ENCODE measurements at regions not wholly inside any gene's neighbourhood (a gene's known extent, or its start where the extent isn't known, plus 50 kb on each side); places are given as distances from the start of the nearest gene placed in this dataset.
A peak's percentile ranks its signal among the peaks of the same experiment; 100 is the strongest.

DNA sequence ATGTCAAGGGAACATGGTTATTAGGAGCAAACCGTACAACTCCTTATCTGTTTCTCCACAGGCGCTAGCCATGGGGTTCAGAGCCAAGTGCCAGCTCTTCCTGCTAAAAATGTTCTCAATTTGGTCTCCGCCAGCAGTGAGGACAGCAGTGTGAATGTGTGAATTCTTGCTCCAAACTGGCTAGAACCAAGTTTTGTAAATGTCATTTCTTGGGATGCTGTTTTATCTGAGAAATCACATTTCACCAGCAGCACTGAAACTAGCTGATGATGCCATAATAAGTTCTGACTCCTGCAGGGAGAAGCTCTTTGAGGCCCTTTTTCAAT lies 140.6 kb upstream of the LGALSL start:
- Histone ChIP-seq H3K27ac (ENCODE audit: insufficient read depth in 1 of 2, low read depth in 1 of 2, low read length in 2 of 2, poor library complexity in 1 of 2, severe bottlenecking in 2 of 2) (no peak overlapping the region), H3K4me3 (ENCODE audit: control insufficient read depth in 1 of 7, extremely low read depth in 1 of 7, insufficient read depth in 4 of 7, low read depth in 2 of 7, low read length in 6 of 7) (no peak overlapping the region), H3K27me3 (replicated peaks in 2 of 5; ENCODE audit: control insufficient read depth in 4 of 5, insufficient read depth in 5 of 5, low read length in 4 of 5) (peaks cover 0 to 2% (median 0%) of the 10 kb centered on the region in 5 experiments), H3K4me1 (ENCODE audit: control extremely low read depth in 1 of 4, control insufficient read depth in 4 of 4, insufficient read depth in 4 of 4, low read length in 3 of 4) (no peaks in the 10 kb centered on the region), H3K36me3 (ENCODE audit: control insufficient read depth in 4 of 4, insufficient read depth in 4 of 4, low read length in 3 of 4) (no peaks in the 10 kb centered on the region), H3K9me3 (ENCODE audit: control extremely low read depth in 1 of 5, control insufficient read depth in 4 of 5, insufficient read depth in 2 of 5, low read depth in 1 of 5, low read length in 4 of 5) (no peaks in the 10 kb centered on the region)
- CTCF ChIA-PET: interaction anchor here (0.5 to 7.3 kb wide), 7 partner anchors 12 to 268 kb away, joined by 3 to 43 read pairs (median 4); no protein-coding TSS in a partner anchor
- POLR2A ChIA-PET: no interaction called here
- DNase-seq: peak in 2 of 3 donors; percentile 21 to 47
- 28% methylated on average over 3 of the region's 3 CpGs for WGBS (ENCODE audit: insufficient coverage)

DNA sequence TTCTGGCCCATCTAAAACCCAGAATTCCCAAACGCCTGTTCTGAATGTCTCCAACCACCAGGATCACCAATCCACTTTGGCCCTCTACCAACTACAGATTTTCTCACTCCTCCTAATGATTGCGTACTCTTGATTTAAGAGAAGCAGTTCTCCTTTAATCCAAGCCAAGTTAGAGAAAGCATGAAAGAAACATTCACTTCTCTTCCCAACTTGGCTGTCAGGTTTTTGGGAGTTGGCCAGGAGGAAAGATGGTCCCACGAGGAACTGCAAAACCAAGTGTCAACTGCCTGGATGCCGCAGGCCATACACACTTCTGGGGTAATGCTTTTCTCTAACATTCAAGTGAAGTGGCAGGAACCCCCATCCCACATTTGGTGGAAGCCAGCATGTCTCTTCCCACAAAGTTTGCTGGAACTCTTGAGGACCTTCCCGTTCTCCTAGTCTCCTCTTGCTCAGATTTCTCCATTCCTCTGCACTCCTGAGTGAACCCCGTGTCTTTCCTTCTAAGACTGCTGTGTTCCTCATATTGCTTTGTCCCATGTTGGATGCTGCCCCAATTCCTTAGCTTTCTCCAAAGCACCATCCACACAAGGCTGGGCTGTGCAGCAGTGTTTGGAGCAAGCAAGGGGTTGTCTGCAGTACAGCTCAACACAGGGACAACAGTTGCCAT lies 138.5 kb upstream of the LGALSL start:
- 92% methylated on average over 6 of the region's 6 CpGs for WGBS (ENCODE audit: insufficient coverage)
- H3K27ac ChIP-seq (ENCODE audit: insufficient read depth in 1 of 2, low read depth in 1 of 2, low read length in 2 of 2, poor library complexity in 1 of 2, severe bottlenecking in 2 of 2): no peak overlapping the region
- no peak overlapping the region for H3K4me3 ChIP-seq (ENCODE audit: control insufficient read depth in 1 of 7, extremely low read depth in 1 of 7, insufficient read depth in 4 of 7, low read depth in 2 of 7, low read length in 6 of 7)
- no peaks in the 10 kb centered on the region for H3K36me3 ChIP-seq (ENCODE audit: control insufficient read depth in 4 of 4, insufficient read depth in 4 of 4, low read length in 3 of 4)
- DNase-seq: no peak
- CTCF ChIA-PET: interaction anchor here (1.3 to 7.3 kb wide), 2 partner anchors 13 to 266 kb away, joined by 3 to 43 read pairs; no protein-coding TSS in a partner anchor
- POLR2A ChIA-PET: no interaction called here
- H3K4me1 ChIP-seq (ENCODE audit: control extremely low read depth in 1 of 4, control insufficient read depth in 4 of 4, insufficient read depth in 4 of 4, low read length in 3 of 4): no peaks in the 10 kb centered on the region
- H3K27me3 ChIP-seq (replicated peaks in 2 of 5; ENCODE audit: control insufficient read depth in 4 of 5, insufficient read depth in 5 of 5, low read length in 4 of 5): peaks cover 0 to 2% (median 0%) of the 10 kb centered on the region in 5 experiments
- no peaks in the 10 kb centered on the region for H3K9me3 ChIP-seq (ENCODE audit: control extremely low read depth in 1 of 5, control insufficient read depth in 4 of 5, insufficient read depth in 2 of 5, low read depth in 1 of 5, low read length in 4 of 5)

DNA sequence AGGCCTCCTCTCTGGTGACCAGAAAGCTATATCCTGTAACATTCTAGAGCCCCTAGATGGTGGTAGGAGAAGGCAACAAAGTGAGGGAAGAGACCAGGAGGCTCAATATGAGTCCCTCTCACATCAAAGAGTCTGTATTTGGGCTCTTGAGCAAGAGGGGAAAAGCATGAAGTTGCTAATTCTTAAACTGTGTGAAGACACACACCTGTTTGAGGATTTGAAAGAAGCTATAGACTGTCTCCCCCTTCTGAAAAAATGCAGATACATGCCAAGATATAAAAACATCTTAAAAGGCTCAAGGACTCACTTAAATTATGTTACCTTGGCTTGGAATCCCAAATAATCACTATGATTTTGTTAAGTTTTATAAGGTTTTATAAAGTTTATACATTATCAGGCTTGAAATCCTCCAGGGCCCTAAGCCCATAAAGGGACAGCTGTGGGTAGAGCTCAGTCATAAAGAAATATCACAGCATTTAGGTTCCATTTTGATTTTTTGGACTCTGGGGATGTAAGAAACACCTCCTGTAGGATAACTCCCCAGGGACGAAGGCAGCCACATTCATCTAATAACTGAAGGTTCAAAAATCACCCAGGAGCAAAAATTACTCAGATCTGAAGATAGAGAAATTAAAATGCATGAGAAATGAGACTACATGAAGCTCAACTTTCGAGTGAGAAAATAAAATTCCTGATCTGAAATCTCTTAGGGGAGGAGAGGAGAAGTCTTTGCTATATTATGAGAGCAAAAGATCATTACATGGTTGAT lies 136.1 kb upstream of the LGALSL start:
- peaks cover 0 to 2% (median 0%) of the 10 kb centered on the region in 5 experiments for H3K27me3 ChIP-seq (replicated peaks in 2 of 5; ENCODE audit: control insufficient read depth in 4 of 5, insufficient read depth in 5 of 5, low read length in 4 of 5)
- H3K9me3 ChIP-seq (ENCODE audit: control extremely low read depth in 1 of 5, control insufficient read depth in 4 of 5, insufficient read depth in 2 of 5, low read depth in 1 of 5, low read length in 4 of 5): peaks cover 0 to 2% (median 2%) of the 10 kb centered on the region in 5 experiments
- H3K4me1 ChIP-seq (ENCODE audit: control extremely low read depth in 1 of 4, control insufficient read depth in 4 of 4, insufficient read depth in 4 of 4, low read length in 3 of 4): no peaks in the 10 kb centered on the region
- no peaks in the 10 kb centered on the region for H3K36me3 ChIP-seq (ENCODE audit: control insufficient read depth in 4 of 4, insufficient read depth in 4 of 4, low read length in 3 of 4)
- 100% methylated on average over 1 of the region's 2 CpGs for WGBS (ENCODE audit: insufficient coverage)
- H3K4me3 ChIP-seq (ENCODE audit: control insufficient read depth in 1 of 7, extremely low read depth in 1 of 7, insufficient read depth in 4 of 7, low read depth in 2 of 7, low read length in 6 of 7): no peak overlapping the region
- DNase-seq: no peak
- POLR2A ChIA-PET: no interaction called here
- no peak overlapping the region for H3K27ac ChIP-seq (ENCODE audit: insufficient read depth in 1 of 2, low read depth in 1 of 2, low read length in 2 of 2, poor library complexity in 1 of 2, severe bottlenecking in 2 of 2)
- CTCF ChIA-PET: interaction anchor here (1.3 to 2.7 kb wide), 4 partner anchors 11 to 268 kb away, joined by 3 to 18 read pairs (median 6); no protein-coding TSS in a partner anchor

DNA sequence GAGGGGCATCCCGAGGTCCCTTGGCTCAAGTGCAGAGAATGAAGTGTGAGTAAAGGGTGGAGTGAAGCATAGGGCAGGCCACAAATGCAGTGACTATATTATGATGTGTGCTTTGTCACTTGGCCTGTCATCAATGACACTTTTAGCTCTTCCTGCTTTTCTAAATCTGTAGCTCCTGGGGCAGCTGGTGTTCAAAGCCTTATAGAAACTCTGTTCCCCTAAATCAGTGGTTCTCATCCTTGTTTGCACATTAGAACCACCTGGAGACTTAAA lies 135.6 kb upstream of the LGALSL start:
- H3K36me3 ChIP-seq (ENCODE audit: control insufficient read depth in 4 of 4, insufficient read depth in 4 of 4, low read length in 3 of 4): no peaks in the 10 kb centered on the region
- CTCF ChIA-PET: interaction anchor here (1.3 to 2.7 kb wide), 4 partner anchors 10 to 269 kb away, joined by 3 to 18 read pairs (median 6); no protein-coding TSS in a partner anchor
- no peaks in the 10 kb centered on the region for H3K4me1 ChIP-seq (ENCODE audit: control extremely low read depth in 1 of 4, control insufficient read depth in 4 of 4, insufficient read depth in 4 of 4, low read length in 3 of 4)
- peaks cover 0 to 2% (median 2%) of the 10 kb centered on the region in 5 experiments for H3K9me3 ChIP-seq (ENCODE audit: control extremely low read depth in 1 of 5, control insufficient read depth in 4 of 5, insufficient read depth in 2 of 5, low read depth in 1 of 5, low read length in 4 of 5)
- POLR2A ChIA-PET: interaction anchor here (0.6 kb wide), 1 partner anchor 9 kb away, joined by 3 read pairs; no protein-coding TSS in a partner anchor
- DNase-seq: no peak
- no peak overlapping the region for H3K27ac ChIP-seq (ENCODE audit: insufficient read depth in 1 of 2, low read depth in 1 of 2, low read length in 2 of 2, poor library complexity in 1 of 2, severe bottlenecking in 2 of 2)
- peaks cover 0 to 2% (median 0%) of the 10 kb centered on the region in 5 experiments for H3K27me3 ChIP-seq (replicated peaks in 2 of 5; ENCODE audit: control insufficient read depth in 4 of 5, insufficient read depth in 5 of 5, low read length in 4 of 5)
- H3K4me3 ChIP-seq (ENCODE audit: control insufficient read depth in 1 of 7, extremely low read depth in 1 of 7, insufficient read depth in 4 of 7, low read depth in 2 of 7, low read length in 6 of 7): no peak overlapping the region
- WGBS (ENCODE audit: insufficient coverage): 100% methylated on average over 1 of the region's 1 CpG

DNA sequence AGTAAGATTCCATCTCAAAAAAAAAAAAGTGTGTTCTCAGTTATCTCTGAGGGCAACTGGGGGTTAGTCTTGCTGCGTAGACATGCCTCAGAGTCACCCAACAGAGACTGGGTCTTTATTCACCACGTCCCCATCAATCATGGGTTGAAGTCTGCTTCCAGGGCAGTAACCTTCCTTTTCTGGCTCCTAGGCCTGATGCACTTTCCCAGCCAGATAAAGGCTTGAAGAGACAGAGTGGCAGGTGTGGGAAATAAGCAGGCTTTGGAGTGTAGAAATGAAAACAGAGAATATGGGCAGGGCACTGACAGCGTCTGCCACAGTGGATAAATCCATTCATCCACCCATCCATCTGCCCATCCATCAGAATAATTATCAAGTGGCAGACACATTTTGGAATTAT lies 134.1 kb upstream of the LGALSL start:
- no peak for DNase-seq
- no peak overlapping the region for H3K4me3 ChIP-seq (ENCODE audit: control insufficient read depth in 1 of 7, extremely low read depth in 1 of 7, insufficient read depth in 4 of 7, low read depth in 2 of 7, low read length in 6 of 7)
- ChIA-PET CTCF (interaction anchor here (1.0 kb wide), 1 partner anchor 9 kb away, joined by 4 read pairs; no protein-coding TSS in a partner anchor), POLR2A (no interaction called here)
- H3K36me3 ChIP-seq (ENCODE audit: control insufficient read depth in 4 of 4, insufficient read depth in 4 of 4, low read length in 3 of 4): no peaks in the 10 kb centered on the region
- H3K4me1 ChIP-seq (ENCODE audit: control extremely low read depth in 1 of 4, control insufficient read depth in 4 of 4, insufficient read depth in 4 of 4, low read length in 3 of 4): no peaks in the 10 kb centered on the region
- WGBS (ENCODE audit: insufficient coverage): 89% methylated on average over 3 of the region's 3 CpGs
- H3K27ac ChIP-seq (ENCODE audit: insufficient read depth in 1 of 2, low read depth in 1 of 2, low read length in 2 of 2, poor library complexity in 1 of 2, severe bottlenecking in 2 of 2): no peak overlapping the region
- H3K9me3 ChIP-seq (ENCODE audit: control extremely low read depth in 1 of 5, control insufficient read depth in 4 of 5, insufficient read depth in 2 of 5, low read depth in 1 of 5, low read length in 4 of 5): peaks cover 0 to 2% (median 2%) of the 10 kb centered on the region in 5 experiments
- peaks cover 0 to 2% (median 0%) of the 10 kb centered on the region in 5 experiments for H3K27me3 ChIP-seq (replicated peaks in 2 of 5; ENCODE audit: control insufficient read depth in 4 of 5, insufficient read depth in 5 of 5, low read length in 4 of 5)

DNA sequence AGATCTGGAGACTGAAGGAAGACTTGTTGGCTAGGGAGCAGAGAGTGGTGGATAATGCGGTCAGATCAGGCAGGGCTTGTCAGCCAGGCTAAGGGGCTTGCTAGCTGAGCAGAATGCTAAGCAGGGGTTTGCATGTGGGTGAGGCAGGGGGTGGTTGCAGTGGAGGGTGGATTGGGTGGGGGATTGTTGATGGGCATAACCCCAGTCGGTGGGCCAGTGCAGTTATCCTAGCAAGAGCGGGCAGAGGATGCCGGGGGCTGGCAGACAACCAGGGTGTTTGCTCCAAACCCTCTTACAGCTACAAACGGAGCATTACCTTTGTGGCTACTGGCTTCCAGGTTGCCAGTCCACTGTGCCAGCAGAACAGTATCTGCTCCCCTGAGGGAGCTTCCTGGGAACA lies 131.5 kb upstream of the LGALSL start:
- no peak overlapping the region for H3K27ac ChIP-seq (ENCODE audit: insufficient read depth in 1 of 2, low read depth in 1 of 2, low read length in 2 of 2, poor library complexity in 1 of 2, severe bottlenecking in 2 of 2)
- no peaks in the 10 kb centered on the region for H3K36me3 ChIP-seq (ENCODE audit: control insufficient read depth in 4 of 4, insufficient read depth in 4 of 4, low read length in 3 of 4)
- peaks cover 0 to 4% (median 2%) of the 10 kb centered on the region in 4 experiments for H3K4me1 ChIP-seq (ENCODE audit: control extremely low read depth in 1 of 4, control insufficient read depth in 4 of 4, insufficient read depth in 4 of 4, low read length in 3 of 4)
- H3K27me3 ChIP-seq (replicated peaks in 2 of 5; ENCODE audit: control insufficient read depth in 4 of 5, insufficient read depth in 5 of 5, low read length in 4 of 5): peaks cover 0 to 2% (median 0%) of the 10 kb centered on the region in 5 experiments
- DNase-seq: no peak
- WGBS (ENCODE audit: insufficient coverage): 80% methylated on average over 5 of the region's 5 CpGs
- H3K9me3 ChIP-seq (ENCODE audit: control extremely low read depth in 1 of 5, control insufficient read depth in 4 of 5, insufficient read depth in 2 of 5, low read depth in 1 of 5, low read length in 4 of 5): peaks cover 0 to 2% (median 2%) of the 10 kb centered on the region in 5 experiments
- no peak overlapping the region for H3K4me3 ChIP-seq (ENCODE audit: control insufficient read depth in 1 of 7, extremely low read depth in 1 of 7, insufficient read depth in 4 of 7, low read depth in 2 of 7, low read length in 6 of 7)
- POLR2A ChIA-PET: no interaction called here
- CTCF ChIA-PET: interaction anchor here (0.5 to 1.2 kb wide), 4 partner anchors 9 to 26 kb away, joined by 3 to 4 read pairs (median 3); no protein-coding TSS in a partner anchor

DNA sequence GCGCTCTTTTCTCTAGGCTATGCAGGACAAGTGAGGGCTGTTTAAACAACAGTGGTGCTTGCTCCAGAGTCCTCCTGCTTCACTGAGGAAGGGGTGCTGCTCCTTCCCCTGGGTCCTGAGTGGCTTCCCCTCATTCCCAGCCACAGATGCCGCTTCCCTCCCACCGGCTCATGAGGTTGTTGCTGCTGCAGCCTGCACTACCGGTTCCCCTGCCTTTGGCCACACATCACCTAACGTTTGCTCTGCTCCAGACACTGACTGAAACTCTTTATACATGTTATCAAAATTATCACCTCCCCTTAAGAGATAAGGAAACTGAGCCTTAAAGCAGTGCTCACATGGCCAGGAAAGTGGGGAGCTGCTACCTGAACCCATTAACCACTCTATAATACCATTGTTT lies 130.8 kb upstream of the LGALSL start:
- no peak for DNase-seq
- POLR2A ChIA-PET: no interaction called here
- CTCF ChIA-PET: interaction anchor here (0.7 to 1.2 kb wide), 4 partner anchors 8 to 165 kb away, joined by 3 to 4 read pairs (median 3); no protein-coding TSS in a partner anchor
- 71% methylated on average over 4 of the region's 5 CpGs for WGBS (ENCODE audit: insufficient coverage)
- peaks cover 0 to 12% (median 6%) of the 10 kb centered on the region in 4 experiments for H3K4me1 ChIP-seq (ENCODE audit: control extremely low read depth in 1 of 4, control insufficient read depth in 4 of 4, insufficient read depth in 4 of 4, low read length in 3 of 4)
- no peaks in the 10 kb centered on the region for H3K36me3 ChIP-seq (ENCODE audit: control insufficient read depth in 4 of 4, insufficient read depth in 4 of 4, low read length in 3 of 4)
- H3K27me3 ChIP-seq (replicated peaks in 2 of 5; ENCODE audit: control insufficient read depth in 4 of 5, insufficient read depth in 5 of 5, low read length in 4 of 5): peaks cover 0 to 2% (median 0%) of the 10 kb centered on the region in 5 experiments
- H3K9me3 ChIP-seq (ENCODE audit: control extremely low read depth in 1 of 5, control insufficient read depth in 4 of 5, insufficient read depth in 2 of 5, low read depth in 1 of 5, low read length in 4 of 5): peaks cover 0 to 2% (median 2%) of the 10 kb centered on the region in 5 experiments
- H3K27ac ChIP-seq (ENCODE audit: insufficient read depth in 1 of 2, low read depth in 1 of 2, low read length in 2 of 2, poor library complexity in 1 of 2, severe bottlenecking in 2 of 2): no peak overlapping the region
- H3K4me3 ChIP-seq (ENCODE audit: control insufficient read depth in 1 of 7, extremely low read depth in 1 of 7, insufficient read depth in 4 of 7, low read depth in 2 of 7, low read length in 6 of 7): no peak overlapping the region

All from common myeloid progenitor, CD34-positive (primary cell).